Progenitor cell of endocrine pancreas (in vitro differentiated cells): ENCODE measurements at regions not wholly inside any gene's neighbourhood (a gene's known extent, or its start where the extent isn't known, plus 50 kb on each side); places are given as distances from the start of the nearest gene placed in this dataset.
"Not testable (repeated sequence)": the region's sequence is repeated elsewhere in the genome, so short reads cannot be mapped to it uniquely, and the experiment has no call there.

Experiments used
- DNase-seq: peaks from one replicate; pipeline ENCODE4 v3.0.0; 2021; ENCODE audit warnings: low spot score; ENCODE audit not compliant: unreplicated experiment
- H3K27ac Mint-ChIP-seq: 2 replicates; pipeline ENCODE4 v1.8.0; 2021; ENCODE audit warnings: mild to moderate bottlenecking, moderate library complexity, mixed read lengths
- H3K27me3 Mint-ChIP-seq: 2 replicates; pipeline ENCODE4 v1.8.0; 2021; ENCODE audit warnings: mixed read lengths
- H3K36me3 Mint-ChIP-seq: 2 replicates; pipeline ENCODE4 v1.8.0; 2022; ENCODE audit warnings: mixed read lengths; ENCODE audit not compliant: insufficient read depth
- H3K4me1 Mint-ChIP-seq: 2 replicates; pipeline ENCODE4 v1.8.0; 2021; ENCODE audit warnings: low read depth, mixed read lengths
- H3K4me3 Mint-ChIP-seq: 2 replicates; pipeline ENCODE4 v1.8.0; 2021; ENCODE audit warnings: low read depth, mild to moderate bottlenecking, moderate library complexity, mixed read lengths
- H3K9me3 Mint-ChIP-seq: 2 replicates; pipeline ENCODE4 v1.8.0; 2021; ENCODE audit warnings: low read depth, mixed read lengths

GRCh38 chr22:11017108-11017507 is 4510.9 kb upstream of the OR11H1 start:
- not testable (repeated sequence) for H3K27me3 Mint-ChIP-seq, H3K4me3 Mint-ChIP-seq, H3K4me1 Mint-ChIP-seq, H3K27ac Mint-ChIP-seq, DNase-seq, H3K36me3 Mint-ChIP-seq, H3K9me3 Mint-ChIP-seq

GRCh38 chr22:11020522-11020921 is 4507.5 kb upstream of the OR11H1 start:
- not testable (repeated sequence) for H3K4me3 Mint-ChIP-seq, H3K27ac Mint-ChIP-seq, DNase-seq, H3K36me3 Mint-ChIP-seq, H3K27me3 Mint-ChIP-seq, H3K4me1 Mint-ChIP-seq
- peaks cover 21% of the 10 kb centered on the region for H3K9me3 Mint-ChIP-seq

GRCh38 chr22:11026541-11026940 is 4501.5 kb upstream of the OR11H1 start:
- peaks cover 64% of the 10 kb centered on the region for H3K9me3 Mint-ChIP-seq
- H3K36me3 Mint-ChIP-seq = peaks cover 13% of the 10 kb centered on the region
- H3K27ac Mint-ChIP-seq, H3K4me1 Mint-ChIP-seq, DNase-seq, H3K4me3 Mint-ChIP-seq, H3K27me3 Mint-ChIP-seq: not testable (repeated sequence)

DNA sequence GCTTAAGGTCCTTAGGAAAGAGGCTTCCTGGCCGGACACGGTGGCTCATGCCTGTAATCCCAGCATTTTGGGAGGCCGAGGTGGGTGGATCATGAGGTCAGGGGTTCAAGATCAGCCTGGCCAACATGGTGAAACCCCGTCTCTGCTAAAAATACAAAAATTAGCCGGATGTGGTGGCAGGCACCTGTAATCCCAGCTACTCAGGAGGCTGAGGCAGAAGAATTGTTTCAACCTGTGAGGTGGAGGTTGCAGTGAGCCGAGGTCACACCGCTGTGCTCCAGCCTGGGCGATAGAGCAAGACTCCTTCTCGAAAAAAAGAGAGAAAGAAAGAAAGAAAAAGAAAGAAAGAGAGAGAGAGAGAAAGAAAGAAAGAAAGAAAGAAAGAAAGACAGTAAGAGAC is 4500.9 kb upstream of the OR11H1 start:
- not testable (repeated sequence) for DNase-seq, H3K27me3 Mint-ChIP-seq, H3K27ac Mint-ChIP-seq, H3K4me1 Mint-ChIP-seq, H3K4me3 Mint-ChIP-seq
- Mint-ChIP-seq H3K36me3 (peaks cover 15% of the 10 kb centered on the region), H3K9me3 (peaks cover 66% of the 10 kb centered on the region)

DNA sequence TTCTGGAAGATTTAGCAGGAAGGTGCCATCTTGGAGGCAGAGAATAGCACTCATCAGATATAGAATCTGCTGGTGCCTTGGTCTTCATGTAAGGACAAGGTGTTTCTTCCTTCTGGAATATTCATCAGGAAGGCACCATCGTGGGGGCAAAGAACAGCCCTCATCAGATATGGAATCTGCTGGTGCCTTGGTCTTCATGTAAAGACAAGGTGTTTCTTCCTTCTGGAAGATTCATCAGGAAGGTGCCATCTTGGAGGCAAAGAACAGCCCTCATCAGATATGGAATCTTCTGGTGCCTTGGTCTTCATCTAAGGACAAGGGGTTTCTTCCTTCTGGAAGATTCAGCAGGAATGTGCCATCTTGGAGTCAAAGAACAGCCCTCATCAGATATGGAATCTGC is 4500.5 kb upstream of the OR11H1 start:
- H3K4me3 Mint-ChIP-seq, H3K27me3 Mint-ChIP-seq, H3K4me1 Mint-ChIP-seq, DNase-seq, H3K27ac Mint-ChIP-seq: not testable (repeated sequence)
- Mint-ChIP-seq H3K9me3 (peaks cover 65% of the 10 kb centered on the region), H3K36me3 (peaks cover 16% of the 10 kb centered on the region)

DNA sequence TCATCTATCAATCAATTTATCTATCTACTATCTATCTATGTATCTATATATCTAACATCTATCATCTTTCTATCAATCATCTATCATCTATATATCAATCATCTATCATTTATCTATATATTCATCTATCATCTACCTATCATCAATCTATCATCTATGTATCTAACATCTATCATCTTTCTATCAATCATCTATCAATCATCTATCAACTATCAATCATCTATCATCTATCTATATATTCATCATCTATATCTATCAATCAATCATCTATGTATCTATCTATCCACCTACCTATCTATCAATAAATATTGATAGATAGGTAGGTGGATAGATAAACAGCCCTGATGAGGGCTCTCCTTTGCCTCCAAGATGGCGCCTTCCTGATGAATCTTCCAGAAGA is 4499.8 kb upstream of the OR11H1 start:
- H3K4me1 Mint-ChIP-seq = not testable (repeated sequence)

DNA sequence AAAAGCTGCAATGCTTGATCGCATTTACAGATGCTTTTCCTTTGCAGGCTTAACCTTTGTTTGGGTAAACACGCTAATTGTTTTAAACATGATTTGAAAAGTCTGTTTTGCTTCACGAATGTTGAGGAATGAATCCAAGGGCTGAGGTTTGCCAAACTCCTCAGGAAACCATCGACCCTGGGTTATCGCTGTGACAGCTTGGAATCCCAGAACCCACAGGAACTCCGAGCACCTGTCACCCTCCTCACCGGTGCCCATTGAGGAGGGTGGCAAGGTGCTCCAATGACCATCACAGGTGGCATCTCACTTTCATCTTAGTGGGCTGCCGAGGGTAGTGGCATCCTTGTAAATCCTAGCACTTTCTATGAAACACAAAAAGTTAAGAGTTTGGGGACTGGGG is 4498.5 kb upstream of the OR11H1 start:
- H3K27ac Mint-ChIP-seq, H3K4me1 Mint-ChIP-seq, DNase-seq, H3K4me3 Mint-ChIP-seq, H3K27me3 Mint-ChIP-seq: not testable (repeated sequence)
- Mint-ChIP-seq H3K9me3 (peaks cover 55% of the 10 kb centered on the region), H3K36me3 (peaks cover 17% of the 10 kb centered on the region)

More for the DNA sequence above, 4499.8 kb upstream of the OR11H1 start:
- DNase-seq, H3K4me3 Mint-ChIP-seq, H3K27ac Mint-ChIP-seq, H3K27me3 Mint-ChIP-seq: not testable (repeated sequence)
- H3K36me3 Mint-ChIP-seq = peaks cover 15% of the 10 kb centered on the region
- peaks cover 60% of the 10 kb centered on the region for H3K9me3 Mint-ChIP-seq

- H3K27ac Mint-ChIP-seq, H3K4me3 Mint-ChIP-seq: not testable (repeated sequence)
- H3K9me3 Mint-ChIP-seq = peaks cover 58% of the 10 kb centered on the region
Measured at GRCh38 chr22:11029967-11030366, 4498.0 kb upstream of the OR11H1 start.

DNA sequence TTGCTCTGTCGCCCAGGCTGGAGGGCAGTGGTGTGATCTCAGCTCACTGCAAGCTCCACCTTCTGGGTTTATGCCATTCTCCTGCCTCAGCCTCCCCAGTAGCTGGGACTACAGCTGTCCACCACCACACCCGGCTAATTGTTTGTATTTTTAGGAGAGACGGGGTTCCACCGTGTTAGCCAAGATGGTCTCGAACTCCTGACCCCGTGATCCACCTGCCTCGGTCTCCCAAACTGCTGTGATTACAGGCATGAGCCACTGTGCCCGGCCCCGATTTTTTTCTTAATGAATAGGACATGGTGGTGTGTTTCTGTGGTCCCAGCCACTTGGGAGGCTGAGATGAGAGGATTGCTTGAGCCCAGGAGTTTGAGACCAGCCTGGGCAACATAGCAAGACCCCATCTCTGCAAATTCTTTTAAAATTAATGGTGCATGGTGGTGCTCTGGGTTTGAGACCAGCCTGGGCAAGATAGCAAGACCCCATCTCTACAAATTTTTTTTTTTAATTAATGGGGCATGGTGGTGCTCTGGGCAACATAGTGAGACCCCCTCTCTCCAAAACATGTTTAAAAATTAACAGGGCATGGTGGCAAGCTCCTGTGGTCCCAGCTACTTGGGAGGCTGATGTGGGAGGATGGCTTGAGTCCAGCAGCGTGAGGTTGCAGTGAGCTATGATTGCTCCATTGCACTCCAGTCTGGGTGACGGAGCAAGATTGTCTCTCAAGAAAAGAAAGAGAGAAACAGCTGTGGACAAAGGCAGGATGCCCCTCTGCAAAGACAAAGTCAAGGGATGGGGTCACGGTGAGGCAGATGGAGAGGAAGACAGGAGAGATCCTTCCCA is 4497.2 kb upstream of the OR11H1 start:
- H3K36me3 Mint-ChIP-seq = peaks cover 19% of the 10 kb centered on the region

More at GRCh38 chr22:11029967-11030366, 4498.0 kb upstream of the OR11H1 start:
- DNase-seq, H3K27me3 Mint-ChIP-seq, H3K4me1 Mint-ChIP-seq: not testable (repeated sequence)
- H3K36me3 Mint-ChIP-seq = peaks cover 21% of the 10 kb centered on the region

DNA sequence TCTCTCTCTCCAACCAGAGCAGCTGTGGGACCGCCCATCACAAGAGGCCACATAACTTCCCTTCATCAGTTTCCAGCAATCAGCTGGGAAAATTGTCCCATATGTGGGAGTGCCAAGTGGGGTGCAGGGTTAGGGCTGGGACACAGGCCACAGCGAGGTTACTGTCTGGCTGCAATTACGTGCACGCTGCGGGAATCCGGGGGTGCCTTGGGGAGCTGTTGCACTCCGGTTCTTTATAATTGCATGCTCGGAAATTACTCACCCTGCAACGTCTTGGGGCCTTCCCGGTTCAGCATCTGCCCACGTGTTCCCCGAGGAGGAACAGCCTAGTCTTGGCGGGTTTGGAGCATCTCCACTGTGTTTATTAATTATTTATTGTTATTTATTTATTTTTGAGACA is 4495.9 kb upstream of the OR11H1 start:
- not testable (repeated sequence) for H3K27ac Mint-ChIP-seq, DNase-seq, H3K4me1 Mint-ChIP-seq, H3K4me3 Mint-ChIP-seq, H3K27me3 Mint-ChIP-seq
- Mint-ChIP-seq H3K36me3 (peaks cover 23% of the 10 kb centered on the region), H3K9me3 (peaks cover 67% of the 10 kb centered on the region)

More for the DNA sequence above, 4497.2 kb upstream of the OR11H1 start:
- H3K4me1 Mint-ChIP-seq, H3K27me3 Mint-ChIP-seq, H3K4me3 Mint-ChIP-seq, DNase-seq, H3K27ac Mint-ChIP-seq: not testable (repeated sequence)
- peaks cover 62% of the 10 kb centered on the region for H3K9me3 Mint-ChIP-seq

- H3K4me3 Mint-ChIP-seq = not testable (repeated sequence)
Measured at GRCh38 chr22:11034660-11034987, 4493.4 kb upstream of the OR11H1 start.

GRCh38 chr22:11035031-11035873 is 4492.7 kb upstream of the OR11H1 start:
- not testable (repeated sequence) for DNase-seq, H3K4me1 Mint-ChIP-seq, H3K4me3 Mint-ChIP-seq, H3K27ac Mint-ChIP-seq, H3K27me3 Mint-ChIP-seq
- H3K9me3 Mint-ChIP-seq = peaks cover 69% of the 10 kb centered on the region
- H3K36me3 Mint-ChIP-seq = peaks cover 26% of the 10 kb centered on the region

More at GRCh38 chr22:11034660-11034987, 4493.4 kb upstream of the OR11H1 start:
- H3K27ac Mint-ChIP-seq, DNase-seq, H3K27me3 Mint-ChIP-seq, H3K4me1 Mint-ChIP-seq: not testable (repeated sequence)
- peaks cover 69% of the 10 kb centered on the region for H3K9me3 Mint-ChIP-seq
- peaks cover 27% of the 10 kb centered on the region for H3K36me3 Mint-ChIP-seq

- not testable (repeated sequence) for H3K27ac Mint-ChIP-seq, H3K27me3 Mint-ChIP-seq, H3K4me3 Mint-ChIP-seq, H3K4me1 Mint-ChIP-seq, DNase-seq
- Mint-ChIP-seq H3K36me3 (peaks cover 21% of the 10 kb centered on the region), H3K9me3 (peaks cover 70% of the 10 kb centered on the region)
Measured at GRCh38 chr22:11037314-11037713, 4490.7 kb upstream of the OR11H1 start.
